ENCODE measurements at regions not wholly inside any gene's neighbourhood (a gene's known extent, or its start where the extent isn't known, plus 50 kb on each side); places are given as distances from the start of the nearest gene placed in this dataset.

DNA sequence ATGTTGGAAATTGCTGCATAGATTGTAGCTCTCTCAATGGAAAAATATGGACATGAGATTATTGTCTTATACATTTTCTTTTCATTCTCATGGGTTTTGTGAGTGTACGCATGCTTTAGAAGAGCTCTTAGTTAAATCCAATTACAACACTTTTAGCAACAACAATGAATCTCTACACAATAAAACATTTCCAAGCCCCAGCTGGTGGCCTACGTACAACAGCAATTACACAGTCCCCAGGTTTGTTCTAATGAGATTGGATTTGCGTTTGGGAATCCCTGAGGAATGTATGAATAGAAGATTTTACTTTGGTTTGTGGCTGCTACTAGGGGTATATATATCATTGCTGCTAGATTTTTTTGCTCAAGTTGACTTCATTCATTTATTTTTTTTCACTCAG is 98.6 kb downstream of the FHDC1 start:
- DNase-seq, result no peak

DNA sequence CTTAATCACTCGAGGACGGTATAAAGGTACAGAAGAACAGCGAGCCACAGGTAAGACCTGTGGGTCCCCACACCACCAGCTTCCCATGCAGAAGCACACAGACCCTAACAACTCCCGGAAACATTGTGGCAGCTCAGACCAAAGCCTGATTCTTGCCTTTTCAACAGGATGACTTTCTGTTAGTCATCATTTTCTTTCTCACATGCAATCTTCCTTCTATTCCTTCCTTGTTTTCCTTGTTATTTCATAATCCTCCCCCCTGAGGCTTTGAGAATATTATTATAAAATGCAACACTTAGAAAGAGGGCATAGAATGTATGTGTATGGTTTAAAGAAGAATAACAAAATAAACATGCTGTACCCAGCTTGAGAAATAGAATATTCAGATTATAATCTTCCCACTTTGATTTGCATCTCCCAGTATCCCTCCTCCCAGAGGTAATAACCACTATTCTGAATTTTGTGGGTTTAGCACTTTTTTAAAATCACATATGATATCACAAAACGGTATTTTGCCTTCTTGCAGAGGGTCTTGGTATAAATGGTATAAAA is 100.9 kb downstream of the FHDC1 start:
- no peak for DNase-seq

DNA sequence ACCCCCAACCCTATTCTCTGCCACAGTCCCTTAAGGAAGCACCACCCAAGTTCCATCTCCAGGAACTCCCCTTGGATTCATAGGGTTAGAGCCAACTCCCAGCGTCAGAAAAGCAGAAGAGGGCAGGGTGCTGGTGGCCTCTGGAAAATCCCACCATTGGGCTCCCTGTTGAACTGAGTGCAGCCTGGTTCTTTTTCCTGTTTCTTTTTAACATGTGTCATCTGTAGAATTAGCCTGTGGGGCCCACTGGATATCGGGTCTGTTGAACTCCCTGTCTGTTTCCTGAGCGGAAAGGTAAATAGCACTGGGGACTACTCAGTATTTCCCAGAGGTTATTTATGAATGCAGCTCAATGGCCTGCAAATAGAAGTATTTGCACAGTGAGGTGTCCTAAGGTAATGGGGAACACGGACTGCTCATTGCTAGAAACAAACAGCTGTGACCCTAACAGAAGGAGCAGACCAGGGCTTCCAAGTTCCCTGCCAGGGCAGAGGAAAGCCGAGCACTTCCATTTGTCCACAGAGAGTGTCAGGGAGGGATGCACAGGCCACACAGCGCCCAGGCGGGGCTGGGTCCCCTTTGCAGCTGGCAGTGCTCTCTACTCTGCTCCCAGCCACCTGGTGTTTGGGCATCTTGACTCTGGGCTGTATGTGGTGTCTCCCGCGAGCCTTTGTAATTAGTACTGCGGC is 102.6 kb downstream of the FHDC1 start:
- DNase-seq, result no peak

DNA sequence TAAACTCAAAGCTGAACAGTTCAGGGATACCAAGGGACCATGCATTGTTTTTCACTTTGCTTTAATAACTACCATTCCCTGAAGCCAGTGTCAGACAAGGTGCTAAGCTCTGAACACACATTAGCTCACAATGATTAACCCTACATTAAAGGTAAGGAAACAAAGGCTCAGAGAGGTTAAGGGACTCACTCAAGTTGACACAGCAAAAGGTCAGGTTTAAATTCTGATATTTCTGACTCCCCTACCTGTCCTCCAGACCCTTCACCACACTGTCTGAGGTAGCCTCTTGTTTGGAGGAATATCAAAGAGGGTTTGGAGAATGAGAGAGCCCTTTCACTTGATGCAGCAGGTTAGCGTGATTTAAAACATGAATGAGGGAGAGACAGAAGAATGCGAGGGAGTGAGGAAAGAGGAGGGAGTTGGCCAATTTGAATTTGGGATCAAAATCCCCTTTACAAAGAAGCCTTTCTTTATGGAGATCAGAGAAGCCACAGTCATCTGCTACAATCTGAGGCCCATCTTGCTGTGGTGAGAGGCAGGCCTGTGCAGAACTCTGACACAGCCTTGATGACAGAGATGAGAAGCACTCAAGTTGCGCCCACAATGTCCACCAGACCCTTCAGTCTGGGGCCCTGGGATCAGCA is 103.5 kb downstream of the FHDC1 start:
- no peak for DNase-seq

DNA sequence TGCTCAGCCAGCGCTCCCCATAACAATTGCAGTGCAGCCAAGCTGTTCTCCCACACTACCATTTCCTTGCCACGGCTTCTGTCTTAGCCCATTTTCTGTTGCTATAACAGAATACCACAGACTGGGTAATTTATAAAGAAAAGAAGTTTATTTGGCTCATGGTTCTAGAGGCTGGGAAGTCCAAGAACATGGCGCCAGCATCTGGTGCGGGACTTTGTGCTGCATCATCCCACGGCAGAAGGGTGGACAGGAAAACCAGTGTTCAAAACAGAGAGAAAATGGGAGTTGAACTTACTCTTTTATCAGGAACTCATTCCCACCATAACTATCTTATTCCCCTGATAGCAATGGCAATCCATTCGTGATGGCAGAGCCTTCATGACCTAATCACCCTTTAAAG is 104.6 kb downstream of the FHDC1 start:
- no peak for DNase-seq

DNA sequence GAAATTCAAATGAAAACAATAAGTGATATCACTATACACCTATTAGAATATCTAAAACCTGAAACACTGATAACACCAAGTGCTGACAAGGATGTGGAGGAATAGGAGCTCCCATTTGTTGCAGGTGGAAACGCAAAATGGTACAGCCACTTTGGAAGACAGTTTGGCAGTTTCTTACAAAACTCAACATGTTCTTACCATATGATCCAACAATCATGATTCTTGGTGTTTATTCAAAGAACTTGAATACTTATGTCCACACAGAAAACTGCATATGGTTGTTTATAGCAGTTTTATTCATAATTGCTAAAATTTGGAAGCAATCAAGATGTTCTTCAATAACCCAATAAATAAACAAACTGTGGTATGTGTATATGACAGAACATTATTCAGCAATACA is 107.9 kb downstream of the FHDC1 start:
- no peak for DNase-seq

GRCh38 chr4:153045111-153045982 is 109.2 kb downstream of the FHDC1 start:
- no peak for DNase-seq

DNA sequence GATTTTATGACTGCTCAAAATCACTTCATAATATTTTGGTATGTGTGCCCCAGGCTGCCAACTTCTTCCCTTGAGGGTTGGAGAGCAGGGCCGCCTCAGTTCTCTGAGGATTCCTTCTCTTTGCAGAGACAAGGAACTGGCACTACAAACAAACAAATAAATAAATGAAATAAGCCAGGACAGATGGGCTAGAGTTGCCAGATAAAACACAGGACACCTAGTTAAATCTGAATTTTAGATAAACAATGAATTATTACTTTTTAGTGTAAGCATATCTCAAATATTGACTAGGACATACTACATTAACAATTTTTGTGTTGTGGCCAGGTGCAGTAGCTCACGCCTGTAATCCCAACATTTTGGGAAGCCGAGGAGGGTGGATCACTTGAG is 122.5 kb downstream of the FHDC1 start:
- no peak for DNase-seq

GRCh38 chr4:153060196-153060595 is 124.1 kb downstream of the FHDC1 start:
- DNase-seq, result no peak

DNA sequence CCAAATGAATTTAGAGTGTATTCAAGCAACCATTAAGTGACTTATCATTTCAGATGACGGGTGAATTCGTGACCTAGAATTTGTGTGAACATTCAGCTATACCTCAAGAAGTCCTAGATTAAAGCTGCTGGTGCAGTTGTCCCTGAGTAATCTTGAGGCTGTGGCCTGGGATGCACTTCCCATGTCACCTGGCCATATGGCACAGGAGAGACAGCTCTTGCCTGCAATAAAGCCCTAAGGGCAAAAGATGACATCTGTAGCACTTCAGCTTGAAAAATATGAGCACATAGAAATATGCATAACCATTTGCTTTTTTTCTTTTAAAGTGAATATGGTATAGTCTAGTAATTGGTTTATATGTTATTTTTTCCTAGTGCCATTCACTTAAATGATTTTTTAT is 125.8 kb downstream of the FHDC1 start:
- no peak for DNase-seq

DNA sequence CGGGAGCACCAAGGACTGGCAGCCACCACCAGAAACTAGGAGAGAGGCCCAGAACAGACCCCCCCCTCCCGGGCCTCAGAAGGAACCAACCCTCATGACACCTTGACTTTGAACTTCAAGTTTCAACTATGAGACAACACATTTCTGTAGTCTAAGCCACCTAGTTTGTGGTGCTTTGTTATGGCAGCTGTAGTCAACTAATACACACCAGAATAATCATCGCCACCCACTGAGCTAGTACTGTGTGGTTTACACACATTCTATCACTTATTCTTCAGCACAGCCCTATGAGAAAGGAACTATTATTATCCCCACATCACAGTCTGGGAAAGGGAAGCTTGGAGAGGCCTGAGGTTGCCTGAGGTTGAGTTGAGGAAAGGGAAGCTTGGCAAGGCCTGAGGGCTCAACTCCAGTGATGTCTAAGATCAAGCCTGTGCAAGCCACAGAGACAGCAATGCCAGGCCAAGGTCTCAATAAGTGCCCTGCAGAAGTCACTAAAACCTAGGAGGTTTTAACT is 126.6 kb downstream of the FHDC1 start:
- no peak for DNase-seq

- no peak for DNase-seq
Observed at GRCh38 chr4:153063490-153063889, 127.4 kb downstream of the FHDC1 start.

- DNase-seq, result no peak
Observed at GRCh38 chr4:153064571-153064970, 128.4 kb downstream of the FHDC1 start.

DNA sequence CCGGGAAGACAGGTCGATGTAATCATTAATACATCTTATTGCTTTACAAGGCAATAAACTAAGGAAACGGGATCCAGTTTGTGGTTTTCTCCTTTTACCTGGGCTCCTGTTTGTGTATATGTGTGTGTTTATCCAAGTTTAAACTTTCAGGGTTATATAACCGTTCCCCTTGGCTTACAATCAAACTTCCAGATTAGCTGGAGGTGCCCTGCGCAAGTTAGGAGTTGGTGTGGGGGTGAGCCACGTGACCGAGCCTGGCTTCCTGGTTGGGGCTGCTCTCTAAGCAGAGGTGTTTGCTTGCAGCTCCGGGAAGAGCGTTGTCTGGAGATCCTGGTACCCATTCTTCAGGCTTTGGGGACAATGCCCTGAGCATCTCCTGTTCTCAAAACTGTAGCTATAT is 129.2 kb downstream of the FHDC1 start:
- DNase-seq, result no peak

- no peak for DNase-seq
Observed at GRCh38 chr4:153067376-153067775, 131.3 kb downstream of the FHDC1 start.

DNA sequence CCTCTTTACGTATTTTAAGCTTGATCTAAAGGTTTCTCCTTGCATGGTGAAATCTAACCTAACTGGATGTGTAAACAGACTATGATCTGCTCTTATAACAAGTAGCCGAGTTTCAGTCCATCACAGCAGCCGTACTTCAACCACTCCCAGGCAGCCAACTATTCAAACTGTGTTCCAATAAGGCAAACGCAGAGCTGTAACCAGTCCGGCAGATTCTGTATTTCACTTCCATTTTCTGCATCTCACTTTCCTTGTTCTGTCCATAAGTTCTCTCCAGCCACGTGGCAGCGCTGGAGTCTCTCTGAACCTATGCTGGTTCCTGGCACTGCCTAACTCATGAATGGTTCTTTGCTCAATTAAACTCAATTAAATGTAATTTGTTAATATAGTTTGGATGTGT is 132.6 kb downstream of the FHDC1 start:
- no peak for DNase-seq

- DNase-seq, result no peak
Observed at GRCh38 chr4:153071958-153072598, 132.2 kb upstream of the TRIM2 start.

DNA sequence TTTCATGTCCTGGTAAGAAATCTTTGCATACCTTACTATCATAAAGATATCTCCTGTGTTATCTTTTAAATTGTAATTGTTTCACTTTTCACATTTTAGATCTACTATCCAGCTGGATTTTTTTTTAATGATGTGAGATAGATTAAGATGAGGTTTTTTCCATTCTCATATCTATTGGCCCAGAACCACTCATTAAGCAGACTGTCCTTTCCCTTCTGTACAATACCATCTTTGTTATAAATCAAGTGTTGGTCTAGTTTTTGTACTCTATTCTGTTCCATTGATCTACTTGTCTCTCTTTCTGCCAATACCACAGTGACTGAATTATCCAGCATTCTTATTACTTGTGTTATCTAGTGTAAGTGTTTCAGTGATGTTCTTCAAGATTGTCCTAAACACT is 131.6 kb upstream of the TRIM2 start:
- DNase-seq, result no peak

GRCh38 chr4:153074486-153074885 is 129.8 kb upstream of the TRIM2 start:
- no peak for DNase-seq

DNA sequence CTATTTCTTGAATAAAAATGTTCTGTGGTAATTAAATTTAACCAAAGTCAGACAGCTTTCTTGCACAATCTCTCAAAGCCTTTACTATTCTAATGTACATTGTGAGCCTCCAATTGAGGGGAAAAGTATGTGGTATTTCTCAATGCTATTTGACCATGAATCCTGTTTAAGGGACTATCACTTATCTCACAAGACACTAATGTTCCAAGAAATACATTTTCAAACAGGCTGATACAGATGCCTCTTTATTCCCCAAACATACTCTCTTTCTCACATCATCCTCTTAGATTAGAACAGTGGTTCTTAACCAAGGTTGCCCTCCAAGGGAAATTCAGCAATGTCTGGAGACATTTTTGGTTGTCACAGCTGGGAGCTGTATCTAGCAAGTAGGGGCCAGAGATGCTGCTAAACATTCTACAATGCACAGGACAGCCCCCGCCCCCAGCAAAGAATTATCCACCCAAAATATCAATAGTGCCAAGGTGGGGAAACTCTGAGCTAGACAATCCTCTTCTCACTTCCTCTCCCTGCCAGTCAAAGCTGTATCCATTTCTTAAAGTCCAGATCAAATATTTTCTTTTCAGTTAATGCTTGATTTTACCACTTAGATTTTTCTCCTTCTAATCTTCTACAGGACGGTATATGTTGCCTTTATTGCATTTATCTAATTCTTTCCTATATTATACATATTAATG is 129.2 kb upstream of the TRIM2 start:
- DNase-seq, result no peak

DNA sequence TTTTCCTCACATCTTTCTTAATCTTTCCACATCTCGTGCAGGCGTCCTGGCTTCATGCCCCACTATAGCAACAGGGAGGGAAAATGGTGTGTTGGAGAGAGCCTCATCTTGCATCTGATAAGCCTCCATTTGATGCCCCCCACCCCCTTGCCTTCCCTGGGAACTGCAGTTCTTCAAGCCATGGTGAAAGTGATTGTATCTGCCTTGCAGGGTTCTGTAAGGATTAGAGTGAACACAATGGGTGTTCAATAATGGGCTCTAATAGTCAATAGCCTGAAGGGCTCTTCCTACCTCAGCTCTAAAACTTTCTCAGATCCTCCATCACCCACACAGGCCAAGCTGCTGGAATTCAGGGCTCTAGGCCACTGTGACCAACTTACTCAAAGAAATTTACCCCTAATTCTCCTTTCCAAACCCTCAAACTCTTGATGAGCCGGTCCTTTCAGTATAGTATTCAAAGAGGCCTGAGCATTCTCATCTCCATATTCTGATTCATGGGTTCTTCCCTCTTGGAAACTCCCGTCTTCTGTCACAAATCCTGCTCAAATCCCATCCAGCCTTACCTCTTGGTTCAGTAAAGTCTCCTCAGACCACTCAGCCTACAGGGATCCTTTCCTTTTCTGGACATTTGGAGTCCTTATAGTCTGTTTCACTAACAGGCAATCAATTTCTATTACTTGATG is 128.3 kb upstream of the TRIM2 start:
- DNase-seq, result no peak

DNA sequence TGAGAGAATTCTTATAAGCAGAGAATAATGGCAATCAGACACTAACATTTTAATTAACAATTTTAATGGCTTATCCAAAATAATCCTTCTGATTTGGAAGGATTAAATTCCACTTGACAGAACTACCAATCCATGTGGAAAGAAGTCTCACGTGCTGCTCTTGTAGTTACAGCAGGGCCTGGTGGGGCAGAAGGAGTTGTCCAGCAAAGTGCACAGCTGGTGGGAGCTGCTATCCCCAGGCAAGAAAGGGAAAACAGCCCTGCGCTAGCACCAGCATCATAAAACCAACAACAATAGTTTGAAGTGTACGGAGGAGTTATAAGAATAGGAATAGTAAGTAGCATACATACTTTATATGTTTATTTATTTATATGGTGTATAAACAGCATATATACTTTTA is 127.4 kb upstream of the TRIM2 start:
- DNase-seq, result no peak
